ENCODE measurements at regions not wholly inside any gene's neighbourhood (a gene's known extent, or its start where the extent isn't known, plus 50 kb on each side); places are given as distances from the start of the nearest gene placed in this dataset.

- no peaks in the 10 kb centered on the region for H3K36me3 ChIP-seq (ENCODE audit: control insufficient read depth in 2 of 2, extremely low read depth in 1 of 2, insufficient read depth in 2 of 2, low read length in 2 of 2)
- H3K4me3 ChIP-seq (ENCODE audit: control insufficient read depth in 2 of 3, extremely low read depth in 1 of 3, insufficient read depth in 2 of 3, low read depth in 1 of 3, low read length in 3 of 3): no peak overlapping the region
- dilution Hi-C loops (cut with MboI; ENCODE audit: extremely low pct_ligation_motif_present, low sequenced_read_pairs): no loop called here
- H3K27ac ChIP-seq (ENCODE audit: control insufficient read depth, insufficient read depth, low read length): no peak overlapping the region
- no peaks in the 10 kb centered on the region for H4K20me1 ChIP-seq (ENCODE audit: control insufficient read depth, extremely low read depth, insufficient read depth, low read length)
- H3K27me3 ChIP-seq (ENCODE audit: control insufficient read depth, extremely low read depth, insufficient read depth, low read length): no peaks in the 10 kb centered on the region
- H3K9ac ChIP-seq (ENCODE audit: control insufficient read depth, extremely low read depth, insufficient read depth, low read length): no peak overlapping the region
- no peaks in the 10 kb centered on the region for H3K4me1 ChIP-seq (ENCODE audit: control insufficient read depth, extremely low read depth, insufficient read depth, low read length)
- no peaks in the 10 kb centered on the region for H3K9me1 ChIP-seq (ENCODE audit: control insufficient read depth, extremely low read depth, insufficient read depth, low read length)
- DNase-seq (ENCODE audit: low read depth, low spot score): no peak
- H3K9me3 ChIP-seq (ENCODE audit: control insufficient read depth, low read depth, low read length): no peaks in the 10 kb centered on the region
- FAIRE-seq: no peak
- no peak overlapping the region for H2AFZ ChIP-seq (ENCODE audit: control insufficient read depth, low read length)
- no peak overlapping the region for H3K4me2 ChIP-seq (ENCODE audit: control insufficient read depth, extremely low read depth, insufficient read depth, low read depth, low read length)
- TF ChIP-seq CTCF (optimal IDR thresholded peaks at IDR 0.05 in 1 of 3, IDR thresholded peaks at IDR 0.05 in 1 of 3, conservative IDR thresholded peaks at IDR 0.05 in 1 of 3; ENCODE audit: extremely low read depth in 1 of 3, insufficient read depth in 2 of 3, low read length in 3 of 3): no peak
- no peak for TF ChIP-seq EZH2 (IDR thresholded peaks at IDR 0.05; ENCODE audit: low read length)
- no peaks in the 10 kb centered on the region for H3K79me2 ChIP-seq (ENCODE audit: control insufficient read depth, insufficient read depth, low read length)
Observed at GRCh38 chr16:52932321-52932720, 120.4 kb downstream of the CHD9NB start.

GRCh38 chr16:52929478-52930400, 123.0 kb downstream of the CHD9NB start:
- Histone ChIP-seq H3K79me2 (ENCODE audit: control insufficient read depth, insufficient read depth, low read length) (no peaks in the 10 kb centered on the region), H3K9me1 (ENCODE audit: control insufficient read depth, extremely low read depth, insufficient read depth, low read length) (no peaks in the 10 kb centered on the region), H3K9me3 (ENCODE audit: control insufficient read depth, low read depth, low read length) (no peaks in the 10 kb centered on the region), H3K36me3 (ENCODE audit: control insufficient read depth in 2 of 2, extremely low read depth in 1 of 2, insufficient read depth in 2 of 2, low read length in 2 of 2) (no peaks in the 10 kb centered on the region), H4K20me1 (ENCODE audit: control insufficient read depth, extremely low read depth, insufficient read depth, low read length) (no peaks in the 10 kb centered on the region), H3K27me3 (ENCODE audit: control insufficient read depth, extremely low read depth, insufficient read depth, low read length) (no peaks in the 10 kb centered on the region), H3K4me1 (ENCODE audit: control insufficient read depth, extremely low read depth, insufficient read depth, low read length) (no peaks in the 10 kb centered on the region), H3K4me2 (ENCODE audit: control insufficient read depth, extremely low read depth, insufficient read depth, low read depth, low read length) (no peak overlapping the region), H2AFZ (ENCODE audit: control insufficient read depth, low read length) (no peak overlapping the region), H3K9ac (ENCODE audit: control insufficient read depth, extremely low read depth, insufficient read depth, low read length) (no peak overlapping the region), H3K27ac (ENCODE audit: control insufficient read depth, insufficient read depth, low read length) (no peak overlapping the region), H3K4me3 (ENCODE audit: control insufficient read depth in 2 of 3, extremely low read depth in 1 of 3, insufficient read depth in 2 of 3, low read depth in 1 of 3, low read length in 3 of 3) (no peak overlapping the region)
- no peak for FAIRE-seq
- dilution Hi-C loops (cut with MboI; ENCODE audit: extremely low pct_ligation_motif_present, low sequenced_read_pairs): no loop called here
- no peak for DNase-seq (ENCODE audit: low read depth, low spot score)
- TF ChIP-seq EZH2 (IDR thresholded peaks at IDR 0.05; ENCODE audit: low read length): no peak
- no peak for TF ChIP-seq CTCF (optimal IDR thresholded peaks at IDR 0.05 in 1 of 3, IDR thresholded peaks at IDR 0.05 in 1 of 3, conservative IDR thresholded peaks at IDR 0.05 in 1 of 3; ENCODE audit: extremely low read depth in 1 of 3, insufficient read depth in 2 of 3, low read length in 3 of 3)

Measured in keratinocyte (primary cell).